K562 (cell line): ENCODE measurements at regions not wholly inside any gene's neighbourhood (a gene's known extent, or its start where the extent isn't known, plus 50 kb on each side); places are given as distances from the start of the nearest gene placed in this dataset.

ENCODE experiments used
- BHLHE40 ChIP-seq: IDR thresholded peaks from 2 replicates; pipeline ENCODE4 v1.6.1; 2011; ENCODE audit warnings: low read length, improper control_type of control experiment
- JUNB ChIP-seq: fragments of 450-650 bp; formaldehyde crosslinking; conservative IDR thresholded peaks from 2 replicates; pipeline ENCODE4 v1.4.0; 2020; ENCODE audit warnings: mild to moderate bottlenecking
- MCM2 ChIP-seq: fragments of 450-650 bp; IDR thresholded peaks from 2 replicates; pipeline ENCODE4 v1.6.1; 2017; ENCODE audit warnings: low read depth, mild to moderate bottlenecking
- MCM5 ChIP-seq: fragments of 450-650 bp; IDR thresholded peaks from 2 replicates; pipeline ENCODE4 v1.6.1; 2016; ENCODE audit warnings: low read depth
- PBX2 ChIP-seq, 2 experiments: IDR thresholded peaks in 1 of 2; conservative IDR thresholded peaks in 1 of 2; 2 replicates each; pipeline ENCODE4 v1.6.1; 2016; ENCODE audit warnings: low read depth in 2 of 2, mild to moderate bottlenecking in 1 of 2, missing compliant biosample characterization in 1 of 2, missing genetic modification characterization in 1 of 2, moderate library complexity in 1 of 2
- RERE ChIP-seq: sonication (generic); formaldehyde crosslinking; IDR thresholded peaks from 2 replicates; pipeline ENCODE4 v1.8.0; 2023; ENCODE audit warnings: missing genetic modification reagents, mild to moderate bottlenecking, borderline replicate concordance
- RFX1 ChIP-seq: fragments of 450-650 bp; IDR thresholded peaks from 2 replicates; pipeline ENCODE4 v1.6.1; 2016; ENCODE audit warnings: mild to moderate bottlenecking, moderate library complexity
- RNF2 ChIP-seq: sonication (generic); IDR thresholded peaks from 2 replicates; pipeline ENCODE4 v1.6.1; 2016
- UBTF ChIP-seq, 2 experiments: IDR thresholded peaks; 2 replicates each; pipeline ENCODE4 v1.6.1; 2012; ENCODE audit warnings: improper control_type of control experiment in 2 of 2, low read depth in 2 of 2, low read length in 2 of 2, borderline replicate concordance in 1 of 2
- XRCC3 ChIP-seq: fragments of 450-650 bp; IDR thresholded peaks from 2 replicates; pipeline ENCODE4 v1.6.1; 2017; ENCODE audit warnings: mild to moderate bottlenecking, moderate library complexity
- ZMIZ1 ChIP-seq, 2 experiments: fragments of 150-350 bp in 1 of 2; IDR thresholded peaks; 2 replicates each; pipeline ENCODE4 v1.6.1; 2012 to 2016; ENCODE audit warnings: low read depth in 2 of 2, low read length in 2 of 2, mild to moderate bottlenecking in 1 of 2, moderate library complexity in 1 of 2
- ZNF354B ChIP-seq: fragments of 250-450 bp; sonication (Bioruptor Pico); IDR thresholded peaks from 2 replicates; pipeline ENCODE4 v1.4.0; 2020

GRCh38 chr6:14889611-14890593 lies 356.0 kb upstream of the JARID2 start (continued):
- no peak for TF ChIP-seq ZMIZ1 (IDR thresholded peaks at IDR 0.05; ENCODE audit: low read depth in 2 of 2, low read length in 2 of 2)
- no peak for TF ChIP-seq MCM5
- no peak for TF ChIP-seq PBX2 (CRISPR knock-in tag; IDR thresholded peaks at IDR 0.05; ENCODE audit: low read depth)
- 0 out of 2 replicates have a peak, but pooled peaks have one; percentile 30 for TF ChIP-seq PBX2 (tag; conservative IDR thresholded peaks at IDR 0.05; ENCODE audit: low read depth)
- peak; percentile 99 for TF ChIP-seq BHLHE40
- TF ChIP-seq JUNB (CRISPR knock-in tag), result no peak
- no peak for TF ChIP-seq UBTF (IDR thresholded peaks at IDR 0.05; ENCODE audit: borderline replicate concordance in 1 of 2, low read depth in 2 of 2, low read length in 2 of 2)
- no peak for TF ChIP-seq RFX1
- no peak for TF ChIP-seq ZNF354B (CRISPR knock-in tag)
- no peak for TF ChIP-seq RERE
- 0 out of 2 replicates have a peak, but pooled peaks have one; percentile 16 for TF ChIP-seq RNF2
- no peak for TF ChIP-seq MCM2
- TF ChIP-seq XRCC3, result no peak
